GM19238 (cell line): ENCODE measurements at regions not wholly inside any gene's neighbourhood (a gene's known extent, or its start where the extent isn't known, plus 50 kb on each side); places are given as distances from the start of the nearest gene placed in this dataset.

Experiments used
- DNase-seq: peaks from one replicate; pipeline ENCODE4 v3.0.0; 2011; ENCODE audit warnings: low spot score; ENCODE audit not compliant: insufficient read length

GRCh38 chr20:4560667-4561066, 125.6 kb upstream of the PRNP start:
- no peak for DNase-seq

- no peak for DNase-seq
Measured at GRCh38 chr20:4559906-4560305, 126.3 kb upstream of the PRNP start.

- DNase-seq: no peak
Measured at GRCh38 chr20:4559106-4559505, 127.2 kb upstream of the PRNP start.

GRCh38 chr20:4556781-4557180, 129.5 kb upstream of the PRNP start:
- DNase-seq: no peak

GRCh38 chr20:4555188-4555890, 130.9 kb upstream of the PRNP start:
- no peak for DNase-seq

GRCh38 chr20:4554346-4554745, 131.9 kb upstream of the PRNP start:
- DNase-seq: no peak

GRCh38 chr20:4552075-4552640, 134.1 kb upstream of the PRNP start:
- DNase-seq: no peak

- no peak for DNase-seq
Measured at GRCh38 chr20:4550740-4551139, 135.5 kb upstream of the PRNP start.

GRCh38 chr20:4549711-4550259, 136.5 kb upstream of the PRNP start:
- DNase-seq: no peak

GRCh38 chr20:4548552-4548951, 137.7 kb upstream of the PRNP start:
- no peak for DNase-seq

GRCh38 chr20:4546786-4547185, 139.5 kb upstream of the PRNP start:
- no peak for DNase-seq

GRCh38 chr20:4546342-4546741, 139.9 kb upstream of the PRNP start:
- DNase-seq: no peak

- no peak for DNase-seq
Measured at GRCh38 chr20:4545526-4545925, 140.7 kb upstream of the PRNP start.

GRCh38 chr20:4544765-4545164, 141.5 kb upstream of the PRNP start:
- DNase-seq: no peak

- DNase-seq: no peak
Measured at GRCh38 chr20:4542270-4542669, 144.0 kb upstream of the PRNP start.

GRCh38 chr20:4534315-4534714, 151.9 kb upstream of the PRNP start:
- DNase-seq: no peak

- no peak for DNase-seq
Measured at GRCh38 chr20:4533368-4534133, 152.7 kb upstream of the PRNP start.

GRCh38 chr20:4532772-4533171, 153.5 kb upstream of the PRNP start:
- DNase-seq: no peak

- DNase-seq: no peak
Measured at GRCh38 chr20:4524792-4525191, 161.5 kb upstream of the PRNP start.

GRCh38 chr20:4524307-4524706, 161.9 kb upstream of the PRNP start:
- DNase-seq: no peak

GRCh38 chr20:4522310-4522709, 163.9 kb upstream of the PRNP start:
- DNase-seq: no peak

GRCh38 chr20:4521170-4521968, 164.9 kb upstream of the PRNP start:
- DNase-seq: no peak
